Activated T-cell treated with anti-CD3 and anti-CD28 coated beads, Interleukin-2, amount 50 U/mL, for 4 hours (primary cell): ENCODE measurements at regions not wholly inside any gene's neighbourhood (a gene's known extent, or its start where the extent isn't known, plus 50 kb on each side); places are given as distances from the start of the nearest gene placed in this dataset.
A peak's percentile ranks its signal among the peaks of the same experiment; 100 is the strongest.
"Not testable (repeated sequence)": the region's sequence is repeated elsewhere in the genome, so short reads cannot be mapped to it uniquely, and the experiment has no call there.

Experiments used
- ATAC-seq, 2 donors: fragments of 200-7000 bp; cut with Tn5 transposase; one replicate each; pipeline ENCODE4 v1.10.0; 2021
- DNase-seq: peaks from one replicate; pipeline ENCODE4 v3.0.0-alpha.2; 2020
- H3K27me3 Mint-ChIP-seq: one replicate; pipeline ENCODE4 v1.8.0; 2021; ENCODE audit warnings: low read depth, mixed read lengths
- H3K36me3 Mint-ChIP-seq: one replicate; pipeline ENCODE4 v1.8.0; 2022; ENCODE audit warnings: mixed read lengths; ENCODE audit not compliant: insufficient read depth
- H3K4me1 Mint-ChIP-seq: one replicate; pipeline ENCODE4 v1.8.0; 2021; ENCODE audit warnings: low read depth, mixed read lengths
- H3K4me3 Mint-ChIP-seq: one replicate; pipeline ENCODE4 v1.8.0; 2021; ENCODE audit warnings: mild to moderate bottlenecking, moderate library complexity, mixed read lengths
- H3K9me3 Mint-ChIP-seq: one replicate; pipeline ENCODE4 v1.8.0; 2021; ENCODE audit warnings: mixed read lengths

- no peaks in the 10 kb centered on the region for H3K9me3 Mint-ChIP-seq
- DNase-seq (no peak), ATAC-seq (no peak)
- H3K4me3 Mint-ChIP-seq, result no peak overlapping the region
- H3K4me1 Mint-ChIP-seq, result no peaks in the 10 kb centered on the region
- no peaks in the 10 kb centered on the region for H3K27me3 Mint-ChIP-seq
- H3K36me3 Mint-ChIP-seq, result peaks cover 1% of the 10 kb centered on the region
These were observed 107.5 kb upstream of the PELI1 start for GRCh38 chr2:64251497-64252250.

GRCh38 chr2:64252251-64252978 is 108.2 kb upstream of the PELI1 start:
- H3K4me1 Mint-ChIP-seq, H3K4me3 Mint-ChIP-seq, ATAC-seq, H3K9me3 Mint-ChIP-seq, H3K27me3 Mint-ChIP-seq, DNase-seq, H3K36me3 Mint-ChIP-seq: not testable (repeated sequence)

GRCh38 chr2:64253421-64253820 is 109.2 kb upstream of the PELI1 start:
- not testable (repeated sequence) for ATAC-seq, DNase-seq, H3K4me3 Mint-ChIP-seq, H3K27me3 Mint-ChIP-seq, H3K36me3 Mint-ChIP-seq, H3K4me1 Mint-ChIP-seq, H3K9me3 Mint-ChIP-seq

- H3K4me1 Mint-ChIP-seq, result peaks cover 8% of the 10 kb centered on the region
- H3K4me3 Mint-ChIP-seq, result no peak overlapping the region
- no peaks in the 10 kb centered on the region for H3K36me3 Mint-ChIP-seq
- no peaks in the 10 kb centered on the region for H3K9me3 Mint-ChIP-seq
- no peaks in the 10 kb centered on the region for H3K27me3 Mint-ChIP-seq
- ATAC-seq (no peak), DNase-seq (no peak)
These were observed 114.3 kb upstream of the PELI1 start for GRCh38 chr2:64258566-64258965.

- Mint-ChIP-seq H3K9me3 (no peaks in the 10 kb centered on the region), H3K36me3 (no peaks in the 10 kb centered on the region), H3K4me1 (peaks cover 8% of the 10 kb centered on the region), H3K4me3 (no peak overlapping the region), H3K27me3 (no peaks in the 10 kb centered on the region)
- no peak for ATAC-seq
- no peak for DNase-seq
These were observed 115.1 kb upstream of the PELI1 start for GRCh38 chr2:64259312-64259711.

GRCh38 chr2:64260093-64260803 is 116.0 kb upstream of the PELI1 start:
- Mint-ChIP-seq H3K27me3 (no peaks in the 10 kb centered on the region), H3K4me1 (peaks cover 8% of the 10 kb centered on the region), H3K36me3 (no peaks in the 10 kb centered on the region), H3K4me3 (peak overlapping the region; percentile 61), H3K9me3 (no peaks in the 10 kb centered on the region)
- DNase-seq, result no peak
- ATAC-seq, result no peak

- ATAC-seq (peak; percentile 27 to 46), DNase-seq (no peak)
- H3K4me1 Mint-ChIP-seq, result peaks cover 8% of the 10 kb centered on the region
- H3K9me3 Mint-ChIP-seq, result no peaks in the 10 kb centered on the region
- peak overlapping the region; percentile 61 for H3K4me3 Mint-ChIP-seq
- no peaks in the 10 kb centered on the region for H3K36me3 Mint-ChIP-seq
- no peaks in the 10 kb centered on the region for H3K27me3 Mint-ChIP-seq
These were observed 116.6 kb upstream of the PELI1 start for GRCh38 chr2:64260817-64261216.

- DNase-seq (no peak), ATAC-seq (no peak)
- Mint-ChIP-seq H3K36me3 (no peaks in the 10 kb centered on the region), H3K27me3 (no peaks in the 10 kb centered on the region), H3K9me3 (no peaks in the 10 kb centered on the region), H3K4me3 (no peak overlapping the region), H3K4me1 (peaks cover 8% of the 10 kb centered on the region)
These were observed 117.9 kb upstream of the PELI1 start for GRCh38 chr2:64262071-64262470.

GRCh38 chr2:64262816-64263215 is 118.6 kb upstream of the PELI1 start:
- Mint-ChIP-seq H3K4me1 (peaks cover 8% of the 10 kb centered on the region), H3K4me3 (no peak overlapping the region), H3K9me3 (no peaks in the 10 kb centered on the region), H3K36me3 (no peaks in the 10 kb centered on the region), H3K27me3 (no peaks in the 10 kb centered on the region)
- DNase-seq (no peak), ATAC-seq (no peak)

GRCh38 chr2:64263315-64263714 is 119.1 kb upstream of the PELI1 start:
- Mint-ChIP-seq H3K4me1 (peaks cover 8% of the 10 kb centered on the region), H3K27me3 (no peaks in the 10 kb centered on the region), H3K4me3 (no peak overlapping the region), H3K9me3 (no peaks in the 10 kb centered on the region), H3K36me3 (no peaks in the 10 kb centered on the region)
- no peak for ATAC-seq
- no peak for DNase-seq

GRCh38 chr2:64267699-64268098 is 123.5 kb upstream of the PELI1 start:
- H3K9me3 Mint-ChIP-seq, result peaks cover 9% of the 10 kb centered on the region
- no peaks in the 10 kb centered on the region for H3K27me3 Mint-ChIP-seq
- no peak overlapping the region for H3K4me3 Mint-ChIP-seq
- no peaks in the 10 kb centered on the region for H3K36me3 Mint-ChIP-seq
- ATAC-seq (no peak), DNase-seq (no peak)
- no peaks in the 10 kb centered on the region for H3K4me1 Mint-ChIP-seq

- no peak for DNase-seq
- no peak overlapping the region for H3K4me3 Mint-ChIP-seq
- peaks cover 9% of the 10 kb centered on the region for H3K9me3 Mint-ChIP-seq
- ATAC-seq, result no peak
- H3K36me3 Mint-ChIP-seq, result no peaks in the 10 kb centered on the region
- H3K27me3 Mint-ChIP-seq, result no peaks in the 10 kb centered on the region
- peaks cover 7% of the 10 kb centered on the region for H3K4me1 Mint-ChIP-seq
These were observed 124.3 kb upstream of the PELI1 start for GRCh38 chr2:64268330-64269048.

GRCh38 chr2:64273524-64274398 is 129.5 kb upstream of the PELI1 start:
- Mint-ChIP-seq H3K4me3 (no peak overlapping the region), H3K9me3 (peaks cover 9% of the 10 kb centered on the region), H3K36me3 (no peaks in the 10 kb centered on the region), H3K4me1 (peaks cover 24% of the 10 kb centered on the region), H3K27me3 (no peaks in the 10 kb centered on the region)
- DNase-seq (no peak), ATAC-seq (no peak)
